ENCODE measurements at regions not wholly inside any gene's neighbourhood (a gene's known extent, or its start where the extent isn't known, plus 50 kb on each side); places are given as distances from the start of the nearest gene placed in this dataset.
"Not testable (repeated sequence)": the region's sequence is repeated elsewhere in the genome, so short reads cannot be mapped to it uniquely, and the experiment has no call there.

DNA sequence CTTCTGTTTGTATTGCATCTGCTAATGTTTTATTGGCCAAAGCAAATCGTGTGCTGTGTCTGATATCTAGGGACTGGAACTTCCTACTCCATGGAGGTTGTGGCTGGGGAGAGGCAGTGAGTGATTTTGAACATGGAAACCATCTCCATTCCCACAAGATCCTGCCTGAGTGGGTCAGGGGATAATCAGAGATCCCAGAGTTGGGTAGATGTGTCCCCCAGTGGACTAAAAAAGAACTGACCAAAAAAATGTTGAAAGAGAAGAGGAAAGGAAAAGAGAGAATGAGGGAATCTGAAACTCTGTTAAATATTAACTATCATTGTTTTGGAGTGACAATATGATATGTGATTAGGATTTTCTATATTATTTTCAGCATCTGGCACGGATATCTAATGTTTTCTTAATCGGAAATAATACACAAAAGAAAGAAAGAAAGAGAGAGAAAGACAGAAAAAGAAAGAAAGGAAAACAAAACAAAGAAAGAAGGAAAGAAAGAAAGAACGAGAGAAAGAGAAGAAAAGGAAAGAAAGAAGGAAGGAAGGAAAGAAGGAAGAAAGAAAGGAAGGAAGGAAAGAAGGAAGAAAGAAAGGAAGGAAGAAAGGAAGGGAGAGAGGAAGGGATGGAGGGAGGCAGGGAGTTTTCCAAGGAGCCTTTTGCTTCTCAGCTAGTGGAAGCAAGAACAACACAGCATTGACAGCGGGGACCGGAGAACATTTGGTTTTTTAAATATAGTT is 638.5 kb downstream of the CCSER2 start:
- Histone ChIP-seq H2BK15ac (ENCODE audit: low read depth, low read length) (no peak overlapping the region), H3K9me1 (ENCODE audit: insufficient read depth, low read length) (no peaks in the 10 kb centered on the region), H3K18ac (ENCODE audit: low read depth, low read length) (no peak overlapping the region), H2BK5ac (ENCODE audit: low read depth, low read length, poor library complexity, severe bottlenecking) (no peak overlapping the region), H3K79me1 (ENCODE audit: low read depth in 1 of 2, low read length in 2 of 2) (no peaks in the 10 kb centered on the region), H2AK5ac (ENCODE audit: low read depth, low read length) (no peak overlapping the region), H2BK120ac (ENCODE audit: low read depth, low read length) (no peak overlapping the region), H4K5ac (ENCODE audit: low read depth, low read length) (no peak overlapping the region), H3K27me3 (ENCODE audit: control insufficient read depth, insufficient read depth, low read length) (no peaks in the 10 kb centered on the region), H3K56ac (ENCODE audit: extremely low read depth, insufficient read depth, low read length) (no peak overlapping the region), H2BK20ac (ENCODE audit: low read depth, low read length) (no peak overlapping the region), H3K4me1 (ENCODE audit: control insufficient read depth, insufficient read depth, low read length) (no peaks in the 10 kb centered on the region), H2AK9ac (replicated peaks; ENCODE audit: low read depth, low read length, poor library complexity) (no peak overlapping the region), H4K91ac (ENCODE audit: insufficient read depth, low read depth, low read length) (no peak overlapping the region), H3K36me3 (ENCODE audit: control insufficient read depth, insufficient read depth, low read length) (no peaks in the 10 kb centered on the region), H3K23ac (ENCODE audit: low read depth, low read length) (no peak overlapping the region), H3K4me3 (ENCODE audit: insufficient read depth, low read depth, low read length) (no peak overlapping the region), H4K20me1 (ENCODE audit: insufficient read depth, low read length) (no peaks in the 10 kb centered on the region), H4K8ac (ENCODE audit: low read depth in 2 of 2, low read length in 2 of 2) (no peak overlapping the region), H3K9me3 (ENCODE audit: control insufficient read depth, insufficient read depth, low read length) (peaks cover 10% of the 10 kb centered on the region), H3K4me2 (ENCODE audit: low read depth, low read length) (no peak overlapping the region), H3K27ac (ENCODE audit: insufficient read depth, low read length) (no peak overlapping the region), H3K4ac (ENCODE audit: low read depth, low read length) (no peak overlapping the region), H2AFZ (replicated peaks; ENCODE audit: low read length, poor library complexity) (no peak overlapping the region), H3K14ac (replicated peaks; ENCODE audit: low read depth, low read length) (no peak overlapping the region), H3K9ac (ENCODE audit: low read depth, low read length) (no peak overlapping the region)
- 25% methylated on average over 1 of the region's 6 CpGs; no CpG with 5 or more reads in 1 of the 2 experiments for WGBS, 2 experiments (ENCODE audit: extremely low coverage in 2 of 2, insufficient read length in 1 of 2)
- BruUV-seq (replicated peaks), result no TSS peak
- in situ Hi-C loops (cut with MboI; ENCODE audit: low sequenced_read_pairs) (no loop called here), intact Hi-C loops (cut with micrococcal nuclease) (no loop called here), dilution Hi-C loops (cut with HindIII; ENCODE audit: low sequenced_read_pairs, unreplicated experiment) (no loop called here)
- DNase-seq (no peak), ATAC-seq (ENCODE audit: low read depth) (no peak)
- ChIA-PET POLR2A (ENCODE audit: unreplicated experiment) (no interaction called here), CTCF (no interaction called here)
- TF ChIP-seq CHD1 (IDR thresholded peaks at IDR 0.05; ENCODE audit: low read depth, low read length) (no peak), SMC3 (IDR thresholded peaks at IDR 0.05; ENCODE audit: low read depth, low read length) (no peak), POLR2A (IDR thresholded peaks at IDR 0.05; ENCODE audit: low read depth, low read length) (no peak), MAFK (IDR thresholded peaks at IDR 0.05; ENCODE audit: low read depth, low read length) (no peak), RCOR1 (IDR thresholded peaks at IDR 0.05; ENCODE audit: insufficient replicate concordance, low read length) (no peak), MXI1 (IDR thresholded peaks at IDR 0.05; ENCODE audit: borderline replicate concordance, low read depth, low read length) (no peak), FOS (IDR thresholded peaks at IDR 0.05; ENCODE audit: low read depth, low read length) (no peak), MAZ (IDR thresholded peaks at IDR 0.05; ENCODE audit: borderline replicate concordance, low read depth, low read length) (no peak), NFE2L2 (IDR thresholded peaks at IDR 0.05; ENCODE audit: low read depth, low read length) (no peak)

DNA sequence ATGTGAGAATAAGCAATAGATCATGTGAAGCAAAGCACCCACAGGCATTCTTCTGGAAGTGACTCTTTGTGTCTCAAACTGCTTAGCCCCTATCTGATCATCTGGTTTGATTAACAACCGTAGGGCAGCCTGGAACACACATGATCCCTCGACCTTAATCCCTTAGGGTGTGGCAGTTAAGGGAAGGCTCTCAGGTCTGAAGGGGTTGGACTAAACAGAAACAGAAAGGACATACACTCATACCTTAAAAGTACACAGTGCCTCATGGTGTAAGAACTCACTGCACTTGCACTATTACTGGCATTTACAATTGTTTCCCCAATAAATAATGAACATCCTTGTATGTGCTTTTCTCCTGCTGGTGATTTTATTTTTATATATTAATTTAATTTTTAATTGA is 640.9 kb downstream of the CCSER2 start:
- H3K4me3 ChIP-seq (ENCODE audit: insufficient read depth, low read depth, low read length); H3K14ac ChIP-seq (replicated peaks; ENCODE audit: low read depth, low read length); H3K9ac ChIP-seq (ENCODE audit: low read depth, low read length); DNase-seq; H2BK20ac ChIP-seq (ENCODE audit: low read depth, low read length); H3K27ac ChIP-seq (ENCODE audit: insufficient read depth, low read length); H2BK120ac ChIP-seq (ENCODE audit: low read depth, low read length); H3K23ac ChIP-seq (ENCODE audit: low read depth, low read length); H3K79me1 ChIP-seq (ENCODE audit: low read depth in 1 of 2, low read length in 2 of 2); dilution Hi-C loops (cut with HindIII; ENCODE audit: low sequenced_read_pairs, unreplicated experiment); H3K9me3 ChIP-seq (ENCODE audit: control insufficient read depth, insufficient read depth, low read length); H4K20me1 ChIP-seq (ENCODE audit: insufficient read depth, low read length); H4K5ac ChIP-seq (ENCODE audit: low read depth, low read length); H3K27me3 ChIP-seq (ENCODE audit: control insufficient read depth, insufficient read depth, low read length); H2BK15ac ChIP-seq (ENCODE audit: low read depth, low read length); H4K91ac ChIP-seq (ENCODE audit: insufficient read depth, low read depth, low read length); intact Hi-C loops (cut with micrococcal nuclease); H3K9me1 ChIP-seq (ENCODE audit: insufficient read depth, low read length); H2BK5ac ChIP-seq (ENCODE audit: low read depth, low read length, poor library complexity, severe bottlenecking); H2AK5ac ChIP-seq (ENCODE audit: low read depth, low read length); BruUV-seq (replicated peaks); H3K18ac ChIP-seq (ENCODE audit: low read depth, low read length); H2AK9ac ChIP-seq (replicated peaks; ENCODE audit: low read depth, low read length, poor library complexity); CTCF ChIA-PET; H3K4me1 ChIP-seq (ENCODE audit: control insufficient read depth, insufficient read depth, low read length); H3K4ac ChIP-seq (ENCODE audit: low read depth, low read length); in situ Hi-C loops (cut with MboI; ENCODE audit: low sequenced_read_pairs); H4K8ac ChIP-seq (ENCODE audit: low read depth in 2 of 2, low read length in 2 of 2); H3K36me3 ChIP-seq (ENCODE audit: control insufficient read depth, insufficient read depth, low read length); ATAC-seq (ENCODE audit: low read depth); H3K4me2 ChIP-seq (ENCODE audit: low read depth, low read length); H3K56ac ChIP-seq (ENCODE audit: extremely low read depth, insufficient read depth, low read length); POLR2A ChIA-PET (ENCODE audit: unreplicated experiment); H2AFZ ChIP-seq (replicated peaks; ENCODE audit: low read length, poor library complexity): not testable (repeated sequence)
- no CpG with 5 or more reads among the region's 2 CpGs for WGBS, 2 experiments (ENCODE audit: extremely low coverage in 2 of 2, insufficient read length in 1 of 2)
